ENCODE measurements at regions not wholly inside any gene's neighbourhood (a gene's known extent, or its start where the extent isn't known, plus 50 kb on each side); places are given as distances from the start of the nearest gene placed in this dataset.

DNA sequence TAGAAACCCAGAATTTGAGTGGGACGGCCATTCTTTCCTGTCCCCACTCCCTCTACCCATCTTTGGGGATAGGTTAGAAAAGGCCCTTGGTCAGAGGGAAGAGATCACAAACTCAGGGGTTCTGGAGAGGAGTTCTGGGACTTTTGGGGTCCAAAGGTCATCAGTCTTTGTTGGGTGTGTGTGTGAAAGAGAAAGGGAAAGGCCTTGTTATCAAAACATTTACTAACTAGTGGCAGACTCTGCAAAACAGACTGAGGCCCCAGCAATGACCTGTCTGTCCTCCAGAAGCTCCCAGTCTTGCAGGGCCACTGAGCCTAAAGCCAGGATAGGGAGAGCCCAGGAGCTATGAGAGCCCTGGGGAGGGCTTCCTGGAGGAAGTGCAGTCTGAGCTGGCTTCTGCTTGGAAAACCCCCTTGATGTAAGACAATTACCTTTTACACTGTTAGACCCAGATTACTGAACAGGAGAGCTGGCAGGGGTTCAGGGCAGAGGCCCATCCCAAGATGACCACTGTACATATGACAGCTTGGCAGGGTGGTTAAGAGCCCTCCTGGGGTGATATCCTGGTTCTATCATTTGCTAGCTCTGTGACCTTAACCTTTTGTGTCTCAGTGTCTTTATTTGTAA lies 429.1 kb upstream of the CCDC196 start:
- CTCF ChIA-PET (ENCODE audit: partially characterized antibody): interaction anchor here (1.4 to 5.1 kb wide), 2 partner anchors 10 to 14 kb away, joined by 3 to 22 read pairs; no protein-coding TSS in a partner anchor
- Mint-ChIP-seq H3K4me1 (peaks cover 0 to 17% (median under 1%) of the 10 kb centered on the region in 4 donors), H3K27me3 (peaks cover 0 to 3% of the 10 kb centered on the region in 2 donors), H3K4me3 (peak overlapping the region in 2 of 8 donors; percentile 15 to 62), H3K36me3 (no peaks in the 10 kb centered on the region), H3K27ac (peak overlapping the region in 1 of 7 donors; percentile 77), H3K9me3 (peaks cover 0 to 5% (median 3%) of the 10 kb centered on the region in 8 donors)
- no peak for DNase-seq
- Histone ChIP-seq H3K4me3 (ENCODE audit: low read length in 2 of 2) (no peak overlapping the region), H3K9me3 (ENCODE audit: control insufficient read depth in 1 of 2, low read length in 2 of 2) (no peaks in the 10 kb centered on the region), H3K27ac (ENCODE audit: low read depth, low read length) (no peak overlapping the region), H3K27me3 (ENCODE audit: insufficient read depth, low read length) (no peaks in the 10 kb centered on the region), H3K36me3 (ENCODE audit: insufficient read depth, low read length) (no peaks in the 10 kb centered on the region), H3K4me1 (ENCODE audit: insufficient read depth, low read length) (no peaks in the 10 kb centered on the region)
- POLR2A ChIA-PET (ENCODE audit: partially characterized antibody): no interaction called here
- intact Hi-C loops (cut with micrococcal nuclease): no loop called here

DNA sequence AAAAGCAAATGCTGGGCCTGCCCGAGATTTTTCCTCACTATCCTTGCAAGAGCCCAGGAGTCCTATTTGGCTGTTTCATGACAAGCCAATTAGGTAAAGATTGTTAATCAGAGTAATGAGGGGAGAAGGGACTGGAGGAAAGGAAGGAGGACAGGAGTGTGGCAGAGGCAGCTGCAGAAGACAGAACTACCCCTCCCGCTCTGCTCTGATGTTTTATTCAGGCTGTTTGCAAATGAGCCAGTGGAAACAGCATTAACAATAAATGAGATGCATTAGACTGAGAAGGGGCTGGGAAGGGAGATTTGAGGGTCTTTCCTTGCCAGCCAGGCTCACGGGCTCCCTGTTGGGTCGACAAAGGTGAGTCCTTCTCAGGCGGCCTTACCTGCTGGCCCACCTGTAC lies 421.0 kb upstream of the CCDC196 start:
- no peak overlapping the region for H3K27ac Mint-ChIP-seq
- DNase-seq: no peak
- peaks cover 0 to 2% (median 0%) of the 10 kb centered on the region in 8 donors for H3K9me3 Mint-ChIP-seq
- CTCF ChIA-PET (ENCODE audit: partially characterized antibody): interaction anchor here (0.8 to 0.9 kb wide), 2 partner anchors 108 to 250 kb away, joined by 3 read pairs; no protein-coding TSS in a partner anchor
- intact Hi-C loops (cut with micrococcal nuclease): no loop called here
- H3K27me3 Mint-ChIP-seq: no peaks in the 10 kb centered on the region
- Histone ChIP-seq H3K27ac (ENCODE audit: low read depth, low read length) (no peak overlapping the region), H3K27me3 (ENCODE audit: insufficient read depth, low read length) (no peaks in the 10 kb centered on the region), H3K9me3 (ENCODE audit: control insufficient read depth in 1 of 2, low read length in 2 of 2) (no peaks in the 10 kb centered on the region), H3K4me1 (ENCODE audit: insufficient read depth, low read length) (no peaks in the 10 kb centered on the region), H3K4me3 (ENCODE audit: low read length in 2 of 2) (no peak overlapping the region), H3K36me3 (ENCODE audit: insufficient read depth, low read length) (no peaks in the 10 kb centered on the region)
- POLR2A ChIA-PET (ENCODE audit: partially characterized antibody): no interaction called here
- no peak overlapping the region for H3K4me3 Mint-ChIP-seq
- H3K36me3 Mint-ChIP-seq: no peaks in the 10 kb centered on the region
- H3K4me1 Mint-ChIP-seq: peaks cover 0 to 2% (median under 1%) of the 10 kb centered on the region in 4 donors

DNA sequence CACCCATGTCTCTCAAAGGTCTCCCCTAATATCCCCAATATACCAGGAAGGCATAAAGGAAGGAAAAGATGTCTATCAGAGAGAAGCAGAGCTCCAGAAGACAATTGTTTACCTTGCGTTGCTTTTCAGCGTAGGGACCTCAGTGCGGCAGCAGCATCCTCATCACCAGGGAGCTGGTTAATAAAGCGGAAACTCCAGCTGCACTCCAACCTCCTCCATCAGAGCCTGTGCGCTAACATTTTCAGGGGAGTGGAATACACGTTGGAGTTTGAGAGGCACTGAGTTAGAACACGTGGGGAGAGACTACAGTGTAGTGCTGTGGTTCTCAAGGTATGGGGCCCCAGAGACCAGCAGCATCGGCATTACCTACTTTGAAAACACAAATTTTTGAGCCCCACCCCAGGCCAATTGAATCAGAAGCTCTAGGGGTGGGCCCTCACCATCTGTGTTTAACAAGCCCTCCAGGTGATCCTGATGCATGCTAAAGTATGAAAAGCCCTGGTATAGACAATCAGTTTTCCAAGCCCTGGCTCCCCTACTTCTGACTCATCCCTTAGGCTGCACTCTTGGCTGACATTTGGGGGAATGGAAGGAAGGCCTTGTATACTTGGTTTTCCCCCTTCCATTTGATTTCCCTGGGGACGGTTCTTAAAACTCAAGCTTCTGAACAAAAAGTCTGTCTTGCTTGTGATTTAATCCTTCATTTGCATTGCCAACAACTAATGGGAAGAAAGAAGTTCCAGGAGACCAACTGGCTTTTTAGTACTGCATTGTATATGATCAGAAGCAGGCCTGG lies 419.0 kb upstream of the CCDC196 start:
- intact Hi-C loops (cut with micrococcal nuclease): no loop called here
- Histone ChIP-seq H3K9me3 (ENCODE audit: control insufficient read depth in 1 of 2, low read length in 2 of 2) (no peaks in the 10 kb centered on the region), H3K4me1 (ENCODE audit: insufficient read depth, low read length) (no peaks in the 10 kb centered on the region), H3K27ac (ENCODE audit: low read depth, low read length) (no peak overlapping the region), H3K36me3 (ENCODE audit: insufficient read depth, low read length) (no peaks in the 10 kb centered on the region), H3K27me3 (ENCODE audit: insufficient read depth, low read length) (no peaks in the 10 kb centered on the region), H3K4me3 (ENCODE audit: low read length in 2 of 2) (no peak overlapping the region)
- no peaks in the 10 kb centered on the region for H3K9me3 Mint-ChIP-seq
- CTCF ChIA-PET (ENCODE audit: partially characterized antibody): interaction anchor here (0.8 to 7.3 kb wide), 7 partner anchors 8 to 904 kb away, joined by 3 to 120 read pairs (median 3); partner anchors contain the start of gene FUT8
- no peak for DNase-seq
- peak overlapping the region in 1 of 7 donors; percentile 31 for H3K27ac Mint-ChIP-seq
- H3K27me3 Mint-ChIP-seq: peaks cover 0 to 4% of the 10 kb centered on the region in 2 donors
- H3K36me3 Mint-ChIP-seq: no peaks in the 10 kb centered on the region
- no peak overlapping the region for H3K4me3 Mint-ChIP-seq
- POLR2A ChIA-PET (ENCODE audit: partially characterized antibody): no interaction called here
- H3K4me1 Mint-ChIP-seq: peaks cover 3 to 6% (median 6%) of the 10 kb centered on the region in 4 donors

DNA sequence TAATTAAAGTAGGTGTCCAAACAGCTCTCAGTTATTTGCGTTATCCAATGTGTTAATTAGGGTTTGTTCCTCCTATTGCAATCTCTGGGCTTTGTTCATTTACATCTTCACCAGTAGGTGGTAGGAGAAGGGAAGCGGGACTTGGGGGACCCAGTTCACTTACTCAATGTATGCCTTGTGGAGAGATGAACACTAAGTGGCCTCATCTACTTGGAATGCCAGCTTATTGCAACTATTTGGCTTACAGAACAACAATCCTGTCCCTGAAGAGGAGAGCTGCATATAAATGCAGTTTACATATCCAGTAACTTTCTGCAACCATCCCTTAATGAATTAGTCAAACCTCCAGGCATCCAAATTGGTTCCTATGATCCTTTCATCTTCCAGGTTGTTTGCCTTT lies 417.1 kb upstream of the CCDC196 start:
- ChIA-PET CTCF (ENCODE audit: partially characterized antibody) (interaction anchor here (1.1 to 7.3 kb wide), 9 partner anchors 9 to 907 kb away, joined by 3 to 120 read pairs (median 3); partner anchors contain the start of gene FUT8), POLR2A (ENCODE audit: partially characterized antibody) (no interaction called here)
- no peaks in the 10 kb centered on the region for H3K9me3 ChIP-seq (ENCODE audit: control insufficient read depth in 1 of 2, low read length in 2 of 2)
- Mint-ChIP-seq H3K4me3 (no peak overlapping the region), H3K9me3 (no peaks in the 10 kb centered on the region), H3K36me3 (no peaks in the 10 kb centered on the region), H3K27me3 (peaks cover 0 to 4% of the 10 kb centered on the region in 2 donors), H3K4me1 (peaks cover 3 to 6% (median 6%) of the 10 kb centered on the region in 4 donors), H3K27ac (no peak overlapping the region)
- H3K4me3 ChIP-seq (ENCODE audit: low read length in 2 of 2): no peak overlapping the region
- no peaks in the 10 kb centered on the region for H3K36me3 ChIP-seq (ENCODE audit: insufficient read depth, low read length)
- no peak overlapping the region for H3K27ac ChIP-seq (ENCODE audit: low read depth, low read length)
- intact Hi-C loops (cut with micrococcal nuclease): no loop called here
- no peak for DNase-seq
- H3K27me3 ChIP-seq (ENCODE audit: insufficient read depth, low read length): no peaks in the 10 kb centered on the region
- H3K4me1 ChIP-seq (ENCODE audit: insufficient read depth, low read length): no peaks in the 10 kb centered on the region

DNA sequence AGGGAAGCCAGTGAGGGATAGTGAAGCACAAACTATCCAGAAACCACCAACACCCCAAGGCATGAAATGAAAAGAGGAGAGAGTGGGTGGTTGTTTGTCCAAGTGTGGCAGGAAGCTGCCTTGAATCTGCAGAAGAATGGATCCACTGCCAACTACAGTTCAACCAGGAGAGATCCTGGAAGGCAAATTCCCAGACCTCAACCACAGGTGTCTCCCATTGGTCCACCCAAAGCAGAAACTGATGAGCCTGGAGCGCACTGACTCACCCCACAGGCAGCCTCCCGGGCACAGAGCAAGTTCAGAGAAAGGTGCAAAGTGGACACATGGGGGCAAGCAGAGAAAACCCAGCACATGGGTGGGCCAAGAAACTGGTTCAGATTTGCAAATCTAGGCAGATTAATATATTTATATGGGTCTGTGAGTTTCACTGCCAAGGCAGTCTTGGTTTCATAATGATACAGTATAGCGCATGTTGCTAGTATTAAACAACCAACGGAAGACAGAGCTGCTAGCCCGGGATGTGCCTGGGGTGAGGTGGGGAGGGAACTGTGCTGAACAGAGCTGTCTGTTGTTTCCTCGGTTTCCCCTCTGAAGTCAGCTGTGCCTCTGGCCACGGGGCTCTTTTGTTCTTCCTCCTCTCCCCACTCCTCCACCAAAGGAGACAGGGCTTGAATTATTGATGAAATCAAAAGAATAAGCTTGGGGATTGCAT lies 416.2 kb upstream of the CCDC196 start:
- Mint-ChIP-seq H3K9me3 (no peaks in the 10 kb centered on the region), H3K4me3 (no peak overlapping the region), H3K27ac (peak overlapping the region in 1 of 7 donors; percentile 54), H3K36me3 (no peaks in the 10 kb centered on the region), H3K4me1 (peaks cover 3 to 6% (median 6%) of the 10 kb centered on the region in 4 donors), H3K27me3 (peaks cover 0 to 4% of the 10 kb centered on the region in 2 donors)
- Histone ChIP-seq H3K4me3 (ENCODE audit: low read length in 2 of 2) (no peak overlapping the region), H3K4me1 (ENCODE audit: insufficient read depth, low read length) (no peaks in the 10 kb centered on the region), H3K9me3 (ENCODE audit: control insufficient read depth in 1 of 2, low read length in 2 of 2) (no peaks in the 10 kb centered on the region), H3K36me3 (ENCODE audit: insufficient read depth, low read length) (no peaks in the 10 kb centered on the region), H3K27ac (ENCODE audit: low read depth, low read length) (no peak overlapping the region), H3K27me3 (ENCODE audit: insufficient read depth, low read length) (no peaks in the 10 kb centered on the region)
- CTCF ChIA-PET (ENCODE audit: partially characterized antibody): interaction anchor here (0.6 to 7.3 kb wide), 24 partner anchors 9 to 1084 kb away, joined by 3 to 120 read pairs (median 4); partner anchors contain the start of genes FNTB and FUT8
- POLR2A ChIA-PET (ENCODE audit: partially characterized antibody): no interaction called here
- intact Hi-C loops (cut with micrococcal nuclease): loop anchor here (1.0 to 2.0 kb wide), 6 partner anchors 255 to 1083 kb away; partner anchors contain the start of gene FNTB
- no peak for DNase-seq

DNA sequence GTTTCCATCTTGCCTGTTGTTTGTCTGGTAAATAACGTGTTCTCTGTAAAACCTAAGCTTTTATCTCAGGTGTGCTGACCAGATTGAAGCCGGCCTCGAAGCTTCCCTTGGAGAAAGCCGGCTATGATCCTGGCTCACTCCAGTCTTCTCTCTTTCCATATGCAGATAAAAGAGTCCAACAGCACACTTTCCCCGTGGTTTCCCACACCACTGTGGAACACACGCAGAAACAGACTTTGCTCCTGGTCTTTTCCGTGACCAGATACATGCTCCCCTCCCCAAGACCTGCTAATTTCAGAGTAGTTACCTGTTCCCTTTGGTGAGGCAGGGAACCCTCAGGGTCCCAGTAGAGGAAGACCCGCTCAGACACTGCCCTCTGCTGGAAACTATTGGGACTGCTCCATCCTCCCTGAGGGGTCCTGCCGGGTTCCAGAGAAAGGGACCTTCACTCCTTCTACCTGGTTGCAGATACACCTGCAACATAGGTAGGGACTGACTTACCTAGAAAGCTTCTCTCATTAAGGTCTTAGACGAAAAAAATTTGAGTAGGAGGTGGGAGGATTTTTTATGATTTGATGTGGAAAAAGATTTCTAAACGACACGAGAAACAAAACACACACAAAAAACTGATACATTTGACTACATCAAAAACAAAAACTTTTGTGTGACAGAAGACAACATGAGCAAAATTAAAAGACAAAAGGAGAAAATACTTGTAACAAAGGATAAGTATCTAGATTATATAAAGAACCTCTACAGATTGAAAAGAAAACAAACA lies 415.4 kb upstream of the CCDC196 start:
- Histone ChIP-seq H3K4me3 (ENCODE audit: low read length in 2 of 2) (no peak overlapping the region), H3K27me3 (ENCODE audit: insufficient read depth, low read length) (no peaks in the 10 kb centered on the region), H3K27ac (ENCODE audit: low read depth, low read length) (no peak overlapping the region), H3K4me1 (ENCODE audit: insufficient read depth, low read length) (no peaks in the 10 kb centered on the region), H3K9me3 (ENCODE audit: control insufficient read depth in 1 of 2, low read length in 2 of 2) (no peaks in the 10 kb centered on the region), H3K36me3 (ENCODE audit: insufficient read depth, low read length) (no peaks in the 10 kb centered on the region)
- ChIA-PET CTCF (ENCODE audit: partially characterized antibody) (interaction anchor here (0.6 to 7.3 kb wide), 29 partner anchors 8 to 1084 kb away, joined by 3 to 120 read pairs (median 3); partner anchors contain the start of genes FNTB and FUT8), POLR2A (ENCODE audit: partially characterized antibody) (interaction anchor here (1.1 kb wide), 1 partner anchor 657 kb away, joined by 4 read pairs; no protein-coding TSS in a partner anchor)
- H3K36me3 Mint-ChIP-seq: no peaks in the 10 kb centered on the region
- H3K4me3 Mint-ChIP-seq: peak overlapping the region in 1 of 8 donors; percentile 27
- DNase-seq: peak; percentile 52 to 70 (median 53)
- intact Hi-C loops (cut with micrococcal nuclease): loop anchor here (1.0 to 2.0 kb wide), 6 partner anchors 256 to 1084 kb away; partner anchors contain the start of gene FNTB
- H3K4me1 Mint-ChIP-seq: peaks cover 3 to 6% (median 6%) of the 10 kb centered on the region in 4 donors
- H3K27me3 Mint-ChIP-seq: peaks cover 0 to 4% of the 10 kb centered on the region in 2 donors
- H3K27ac Mint-ChIP-seq: peak overlapping the region in 3 of 7 donors; percentile 36 to 54 (median 37)
- no peaks in the 10 kb centered on the region for H3K9me3 Mint-ChIP-seq

Measured in CD4-positive, alpha-beta memory T cell (primary cell).